Peyer's patch (tissue), 4 donors: ENCODE measurements at regions not wholly inside any gene's neighbourhood (a gene's known extent, or its start where the extent isn't known, plus 50 kb on each side); places are given as distances from the start of the nearest gene placed in this dataset.

Experiments
- CTCF ChIP-seq, 6 experiments: fragments of 450-650 bp in 4 of 6; fragments of 200-600 bp in 2 of 6; sonication (generic) in 1 of 6; IDR thresholded peaks; one replicate each; pipeline ENCODE4 v1.5.1; 2017 to 2019; ENCODE audit warnings: antibody characterized with exemption in 6 of 6, mild to moderate bottlenecking in 3 of 6, moderate library complexity in 1 of 6
- POLR2A ChIP-seq, 2 donors: fragments of 450-650 bp; IDR thresholded peaks; one replicate each; pipeline ENCODE4 v1.5.1; 2017; ENCODE audit warnings: antibody characterized with exemption in 2 of 2, mild to moderate bottlenecking in 2 of 2, moderate library complexity in 2 of 2

GRCh38 chr20:57004951-57005933 is 261.2 kb downstream of the BMP7 start:
- TF ChIP-seq CTCF (IDR thresholded peaks at IDR 0.05) = no peak
- no peak for TF ChIP-seq POLR2A (IDR thresholded peaks at IDR 0.05)
